HCT116 (cell line): ENCODE measurements at regions not wholly inside any gene's neighbourhood (a gene's known extent, or its start where the extent isn't known, plus 50 kb on each side); places are given as distances from the start of the nearest gene placed in this dataset.

Experiments
- ATAC-seq: fragments of 200-7000 bp; cut with Tn5 transposase; 2 replicates; pipeline ENCODE4 v1.9.1; 2020; ENCODE audit warnings: mild to moderate bottlenecking, moderate library complexity
- BruUV-seq: library from RNA; stranded (reverse); fragments of 400-500 nt; replicated peaks from 2 replicates; lab custom pipeline; 2021; lab: Mats Ljungman, UMichigan
- CTCF ChIA-PET: fragments of 300-600 bp; sonication (Branson Sonifier 250); formaldehyde crosslinking; loops from one replicate; lab custom pipeline; 2021; ENCODE audit warnings: antibody characterized with exemption; lab: Charles Lee
- POLR2A ChIA-PET: fragments of 300-600, 350-600 bp; sonication (Branson Sonifier 250); formaldehyde crosslinking; loops from one replicate; lab custom pipeline; 2021; ENCODE audit warnings: antibody characterized with exemption; lab: Charles Lee
- RAD21 ChIA-PET, 2 experiments: fragments of 300-600 bp; sonication (Branson Sonifier 250); formaldehyde crosslinking; loops; one replicate each; lab custom pipeline; 2023; ENCODE audit warnings: low total read pairs in 2 of 2; ENCODE audit not compliant: uncharacterized antibody in 2 of 2, unreplicated experiment in 2 of 2, low non-redundant PET in 1 of 2; lab: Charles Lee
- DNase-seq: peaks from one replicate; pipeline ENCODE4 v3.0.0-alpha.2; 2010; ENCODE audit warnings: low read depth, low spot score
- H2AFZ ChIP-seq: fragments of 200-600 bp; shearing (Covaris generic), sonication (generic); 2 replicates; pipeline ENCODE4 v1.6.1; 2017; ENCODE audit warnings: low read depth, mixed run types, mixed read lengths, antibody characterized with exemption, low read length; ENCODE audit not compliant: poor library complexity, severe bottlenecking
- H3K27ac ChIP-seq: 2 replicates; pipeline ENCODE4 v1.5.1; 2012; ENCODE audit warnings: low read depth, low read length
- H3K27me3 ChIP-seq: fragments of 200-600 bp; sonication (generic); 2 replicates; pipeline ENCODE4 v1.6.1; 2016; ENCODE audit warnings: mixed run types, low read length, mixed read lengths; ENCODE audit not compliant: insufficient read depth
- H3K36me3 ChIP-seq, 2 experiments: fragments of 200-500 bp in 1 of 2; fragments of 200-600 bp in 1 of 2; sonication (Bioruptor generic) in 1 of 2; sonication (generic) in 1 of 2; 2 replicates each; pipeline versions ENCODE4 v1.5.1 to v1.6.1; 2014 to 2016; ENCODE audit warnings: low read length in 2 of 2, inconsistent platforms in 1 of 2, mixed read lengths in 1 of 2, mixed run types in 1 of 2; ENCODE audit not compliant: insufficient read depth in 2 of 2, control insufficient read depth in 1 of 2
- H3K4me1 ChIP-seq, 2 experiments: fragments of 200-600 bp in 1 of 2; sonication (generic) in 1 of 2; 2 replicates each; pipeline versions ENCODE4 v1.5.1 to v1.6.1; 2012 to 2017; ENCODE audit warnings: low read length in 2 of 2, inconsistent platforms in 1 of 2, mild to moderate bottlenecking in 1 of 2, mixed read lengths in 1 of 2, mixed run types in 1 of 2, moderate library complexity in 1 of 2; ENCODE audit not compliant: insufficient read depth in 2 of 2, control insufficient read depth in 1 of 2
- H3K4me2 ChIP-seq: fragments of 200-600 bp; sonication (generic); 2 replicates; pipeline ENCODE4 v1.6.1; 2017; ENCODE audit warnings: mixed run types, low read length, mixed read lengths
- H3K4me3 ChIP-seq, 2 experiments: fragments of 200-600 bp in 1 of 2; sonication (generic) in 1 of 2; replicated peaks in 1 of 2; 2 replicates each; pipeline ENCODE4 v1.5.1; 2011 to 2016; ENCODE audit warnings: low read length in 2 of 2, control low read depth in 1 of 2, low read depth in 1 of 2, mild to moderate bottlenecking in 1 of 2, mixed read lengths in 1 of 2, mixed run types in 1 of 2
- H3K79me2 ChIP-seq: fragments of 200-600 bp; sonication (generic); 2 replicates; pipeline ENCODE4 v1.6.1; 2017; ENCODE audit warnings: mild to moderate bottlenecking, mixed run types, low read length, moderate library complexity, mixed read lengths; ENCODE audit not compliant: insufficient read depth
- H3K9ac ChIP-seq: fragments of 200-600 bp; sonication (generic); 2 replicates; pipeline ENCODE4 v1.6.1; 2016; ENCODE audit warnings: low read length, mixed read lengths
- H3K9me2 ChIP-seq: fragments of 200-600 bp; sonication (generic), shearing (Covaris generic); 2 replicates; pipeline ENCODE4 v1.6.1; 2017; ENCODE audit warnings: mixed run types, mild to moderate bottlenecking, moderate library complexity; ENCODE audit not compliant: insufficient read depth
- H3K9me3 ChIP-seq, 2 experiments: fragments of 200-500 bp in 1 of 2; fragments of 200-600 bp in 1 of 2; sonication (Bioruptor generic) in 1 of 2; sonication (generic) in 1 of 2; 2 replicates each; pipeline ENCODE4 v1.6.1; 2014 to 2017; ENCODE audit warnings: low read length in 2 of 2, mixed read lengths in 2 of 2, inconsistent platforms in 1 of 2, low read depth in 1 of 2, mild to moderate bottlenecking in 1 of 2, mixed run types in 1 of 2, moderate library complexity in 1 of 2; ENCODE audit not compliant: control insufficient read depth in 1 of 2, insufficient read depth in 1 of 2
- H4K20me1 ChIP-seq: fragments of 200-600 bp; sonication (generic), shearing (Covaris generic); 2 replicates; pipeline ENCODE4 v1.6.1; 2017; ENCODE audit warnings: mixed run types, mild to moderate bottlenecking, moderate library complexity; ENCODE audit not compliant: insufficient read depth
- ATF3 ChIP-seq: IDR thresholded peaks from 2 replicates; pipeline ENCODE4 v1.6.1; 2012
- POLR2A ChIP-seq: IDR thresholded peaks from 2 replicates; pipeline ENCODE4 v1.7.0; 2011; ENCODE audit warnings: borderline replicate concordance; ENCODE audit not compliant: insufficient read depth, insufficient read length; ENCODE audit errors: extremely low read depth
- RAD21 ChIP-seq: IDR thresholded peaks from 2 replicates; pipeline ENCODE4 v1.6.1; 2012; ENCODE audit warnings: low read depth, mild to moderate bottlenecking
- SIN3A ChIP-seq: IDR thresholded peaks from 2 replicates; pipeline ENCODE4 v1.6.1; 2012; ENCODE audit warnings: low read depth
- YY1 ChIP-seq: IDR thresholded peaks from 2 replicates; pipeline ENCODE4 v1.6.1; 2011; ENCODE audit warnings: low read length, low read depth, moderate library complexity, mild to moderate bottlenecking; ENCODE audit not compliant: insufficient replicate concordance; ENCODE audit errors: extremely low read depth
- ZFX ChIP-seq: fragments of 450-650 bp; IDR thresholded peaks from 2 replicates; pipeline ENCODE4 v1.6.1; 2017
- intact Hi-C: fragments of 100-400 bp; cut with micrococcal nuclease; formaldehyde crosslinking; loops from 2 replicates; pipeline ENCODE4 v1.10.0; 2022

GRCh38 chr7:80334908-80335307 is 177.0 kb downstream of the GNAT3 start:
- CTCF ChIA-PET = no interaction called here

GRCh38 chr7:80334196-80334595 is 177.7 kb downstream of the GNAT3 start:
- BruUV-seq = no TSS peak
- ATAC-seq (no peak), DNase-seq (no peak)
- Histone ChIP-seq H3K4me2 (no peak overlapping the region), H3K27me3 (no peaks in the 10 kb centered on the region), H3K36me3 (no peaks in the 10 kb centered on the region), H3K4me3 (no peak overlapping the region), H3K9me2 (no peaks in the 10 kb centered on the region; the same call in 1 of the 2 replicates), H3K4me1 (peaks cover 0 to 9% of the 10 kb centered on the region in 2 experiments; a peak in 1 of 4 replicates), H4K20me1 (no peaks in the 10 kb centered on the region), H3K9ac (no peak overlapping the region), H3K9me3 (no peaks in the 10 kb centered on the region), H2AFZ (no peak overlapping the region), H3K79me2 (no peaks in the 10 kb centered on the region), H3K27ac (no peak overlapping the region)
- ChIA-PET CTCF (no interaction called here), RAD21 (no interaction called here), POLR2A (no interaction called here)
- intact Hi-C loops = no loop called here
- no peak for TF ChIP-seq SIN3A
- no peak for TF ChIP-seq POLR2A
- TF ChIP-seq ZFX = no peak
- TF ChIP-seq RAD21 = no peak

More at GRCh38 chr7:80334908-80335307, 177.0 kb downstream of the GNAT3 start:
- Histone ChIP-seq H4K20me1 (no peaks in the 10 kb centered on the region), H3K79me2 (no peaks in the 10 kb centered on the region), H3K36me3 (no peaks in the 10 kb centered on the region), H3K4me1 (peaks cover 0 to 8% of the 10 kb centered on the region in 2 experiments; a peak in 1 of 4 replicates), H3K27me3 (no peaks in the 10 kb centered on the region), H2AFZ (no peak overlapping the region), H3K9ac (no peak overlapping the region), H3K27ac (no peak overlapping the region), H3K4me3 (no peak overlapping the region), H3K9me2 (no peaks in the 10 kb centered on the region; the same call in 1 of the 2 replicates), H3K4me2 (no peak overlapping the region), H3K9me3 (no peaks in the 10 kb centered on the region)
- intact Hi-C loops = no loop called here
- no TSS peak for BruUV-seq
- DNase-seq (no peak), ATAC-seq (no peak)
- RAD21 ChIA-PET = no interaction called here
- TF ChIP-seq POLR2A (no peak), YY1 (no peak), ATF3 (no peak), RAD21 (0 out of 2 replicates have a peak, but pooled peaks have one; percentile 7)
- POLR2A ChIA-PET = no interaction called here
